ENCODE measurements at regions not wholly inside any gene's neighbourhood (a gene's known extent, or its start where the extent isn't known, plus 50 kb on each side); places are given as distances from the start of the nearest gene placed in this dataset.

- TF ChIP-seq CTCF (conservative IDR thresholded peaks at IDR 0.05 in 1 of 2, IDR thresholded peaks at IDR 0.05 in 1 of 2; ENCODE audit: low read depth in 1 of 2, low read length in 2 of 2): no peak
- TF ChIP-seq EZH2 (IDR thresholded peaks at IDR 0.05; ENCODE audit: low read length, missing control alignments): no peak
Observed at GRCh38 chr18:75121266-75121665, 87.7 kb downstream of the PTGR3 start.

Measured in fibroblast of lung (primary cell).